HG03520 (cell line): ENCODE measurements at regions not wholly inside any gene's neighbourhood (a gene's known extent, or its start where the extent isn't known, plus 50 kb on each side); places are given as distances from the start of the nearest gene placed in this dataset.
"Not testable (repeated sequence)": the region's sequence is repeated elsewhere in the genome, so short reads cannot be mapped to it uniquely, and the experiment has no call there.

Source experiments
- ATAC-seq: cut with Tn5 transposase; IDR thresholded peaks from one replicate; pipeline ENCODE4 v1.9.1; 2021; ENCODE audit warnings: mild to moderate bottlenecking, moderate library complexity; ENCODE audit not compliant: unreplicated experiment

DNA sequence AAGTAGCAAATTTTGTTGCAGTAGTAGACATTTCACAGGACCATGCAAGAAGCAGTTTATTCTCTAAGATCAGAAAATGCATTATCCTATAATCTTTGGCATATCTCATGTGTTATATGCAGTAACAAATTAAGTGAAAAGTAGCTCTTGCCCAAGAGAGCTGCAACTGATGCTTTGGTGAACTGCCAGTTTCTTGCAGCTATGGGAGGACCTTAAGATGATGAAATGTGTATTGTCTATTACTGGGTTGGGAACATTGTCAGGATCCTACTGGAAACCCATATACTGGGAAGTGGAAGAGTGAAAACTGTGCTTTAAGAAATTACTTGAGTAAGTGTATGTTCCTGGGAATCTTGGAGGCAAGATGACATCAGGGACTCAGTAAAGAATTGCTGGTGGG is 238.8 kb downstream of the DACT1 start:
- no peak for ATAC-seq

DNA sequence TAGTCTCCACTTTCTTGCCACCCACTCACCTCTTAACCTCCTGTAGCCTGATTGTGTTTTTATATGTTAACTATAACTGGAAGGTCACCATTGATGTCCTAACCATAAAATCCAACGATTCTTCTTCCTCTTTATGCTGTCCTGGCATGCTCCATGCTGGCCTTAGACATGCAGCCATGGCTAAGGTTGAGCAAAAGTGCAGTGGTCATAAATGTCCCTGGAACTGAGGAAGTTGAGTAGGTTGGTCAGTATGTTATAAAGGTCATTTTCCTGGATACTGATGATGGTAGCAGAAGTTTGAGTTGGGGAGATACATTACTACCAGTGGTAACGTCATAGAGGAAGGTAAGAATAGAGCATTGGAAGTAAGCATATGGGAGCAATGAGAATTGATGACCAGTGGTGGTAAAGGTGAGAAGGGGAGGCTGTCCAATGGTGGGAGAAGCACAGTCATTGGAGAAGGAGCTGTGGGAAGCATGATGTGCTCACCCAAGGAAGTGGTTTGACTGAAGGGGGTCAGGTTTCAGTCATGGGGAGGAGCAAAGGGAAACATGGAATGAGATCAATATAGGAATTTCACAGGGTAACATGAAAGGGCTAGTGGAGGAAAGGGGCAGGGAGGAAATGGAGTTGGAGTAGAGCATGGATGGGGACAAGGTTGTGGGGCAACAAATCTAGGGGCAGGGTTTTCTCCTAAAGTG is 240.8 kb downstream of the DACT1 start:
- ATAC-seq = no peak

DNA sequence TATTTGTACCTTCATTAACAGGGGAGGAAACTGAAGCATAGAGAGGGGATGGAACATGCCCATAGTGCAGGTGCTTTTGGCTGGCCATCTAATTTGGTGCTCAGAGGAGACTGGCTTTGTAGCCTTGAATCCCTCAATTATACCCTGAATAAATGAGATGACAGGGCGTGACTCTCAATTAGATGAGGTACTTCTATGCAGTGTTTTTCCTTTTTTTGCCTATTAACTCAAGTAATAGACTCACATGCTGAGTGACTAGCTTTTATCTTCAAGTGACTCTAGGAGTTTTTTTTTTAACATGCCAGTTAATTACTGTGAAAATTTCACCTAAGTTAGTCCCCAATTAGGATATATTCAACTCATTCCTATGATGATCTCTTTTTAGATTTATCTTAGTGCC is 243.7 kb downstream of the DACT1 start:
- ATAC-seq = no peak

DNA sequence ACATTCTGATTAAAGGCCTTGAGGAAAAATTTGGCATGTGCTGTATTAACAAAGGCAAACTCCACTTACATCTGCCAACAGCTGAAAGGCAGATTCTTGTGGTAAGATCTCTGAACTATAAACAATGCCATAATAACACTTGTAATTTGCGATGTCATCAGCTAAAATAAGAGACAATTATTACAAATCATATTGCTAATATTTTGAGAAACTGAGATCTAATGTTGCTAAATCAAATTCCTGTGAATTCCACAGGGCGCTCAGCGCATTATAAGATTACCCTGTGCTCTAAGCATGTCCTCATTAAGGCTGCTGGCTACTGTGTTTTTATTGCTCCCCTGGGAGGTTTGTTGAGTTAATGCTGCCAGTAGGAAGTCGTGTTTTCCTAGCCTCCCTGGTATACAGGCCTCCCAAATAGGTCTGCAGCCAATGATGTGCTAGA is 244.8 kb downstream of the DACT1 start:
- no peak for ATAC-seq

DNA sequence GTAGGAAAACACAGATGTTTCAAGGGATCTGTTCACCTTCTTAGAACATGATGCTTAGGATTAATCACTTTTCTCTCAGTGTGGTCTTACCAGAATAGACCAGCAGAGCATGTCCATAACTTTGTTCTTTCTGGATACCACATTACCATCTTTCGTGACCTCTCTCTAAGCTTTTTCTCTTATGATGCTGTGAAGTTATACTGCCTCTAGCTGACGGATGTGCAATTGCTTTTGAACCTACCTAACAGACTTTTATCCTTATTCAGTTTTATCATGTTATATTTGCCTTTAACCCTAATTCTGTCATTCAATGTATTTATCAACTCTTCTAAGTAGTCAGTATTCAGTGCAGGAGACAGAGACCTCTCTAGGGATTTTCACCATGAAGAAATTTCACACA is 246.7 kb downstream of the DACT1 start:
- ATAC-seq = no peak

DNA sequence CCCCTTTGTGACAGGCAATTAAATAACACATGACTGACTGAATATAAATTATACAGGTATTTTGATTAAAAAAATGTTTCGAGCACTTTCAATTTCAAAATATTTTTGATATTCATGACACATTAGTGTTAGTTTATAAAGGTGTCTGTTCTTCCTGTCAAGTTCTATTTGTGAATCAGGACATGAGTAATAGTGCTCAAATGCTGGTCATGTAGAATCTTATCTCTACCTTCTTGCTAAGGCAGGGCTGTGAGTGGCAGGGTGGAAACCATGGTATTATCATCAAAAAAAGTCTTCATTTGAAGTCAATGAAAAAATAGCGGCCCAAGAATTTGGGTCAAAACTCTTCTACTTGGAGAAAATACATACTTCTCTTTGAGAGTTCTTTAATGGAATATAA is 250.2 kb downstream of the DACT1 start:
- ATAC-seq = no peak

DNA sequence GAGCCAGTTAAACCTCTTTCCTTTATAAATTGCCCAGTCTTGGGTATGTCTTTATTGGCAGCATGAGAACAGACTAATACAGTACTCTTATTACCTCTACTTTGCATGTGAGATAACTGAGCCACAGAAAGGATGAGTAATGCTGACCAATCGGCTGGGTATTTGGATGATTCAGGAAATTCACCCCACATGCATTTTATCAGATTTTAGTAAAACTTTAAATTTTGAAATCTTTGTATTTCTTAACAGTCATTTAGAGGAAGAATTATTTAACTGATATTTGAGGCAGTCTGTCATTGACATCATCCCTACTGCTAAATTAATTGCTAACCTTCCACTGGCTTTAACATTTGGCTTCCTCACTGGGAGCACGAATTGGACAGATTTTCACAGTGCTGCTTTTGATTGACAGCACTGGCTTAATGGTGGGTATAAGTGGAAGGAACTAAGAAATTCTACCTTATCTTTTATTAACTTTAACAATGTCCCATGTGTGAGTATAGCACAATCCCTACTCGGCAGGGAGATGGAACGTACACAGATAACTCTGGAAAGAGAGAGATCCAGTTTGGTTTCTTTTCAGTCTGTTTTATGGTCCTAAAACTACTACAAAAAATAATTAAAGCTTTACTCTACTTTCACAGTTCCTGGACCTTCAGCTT is 261.0 kb downstream of the DACT1 start:
- no peak for ATAC-seq

DNA sequence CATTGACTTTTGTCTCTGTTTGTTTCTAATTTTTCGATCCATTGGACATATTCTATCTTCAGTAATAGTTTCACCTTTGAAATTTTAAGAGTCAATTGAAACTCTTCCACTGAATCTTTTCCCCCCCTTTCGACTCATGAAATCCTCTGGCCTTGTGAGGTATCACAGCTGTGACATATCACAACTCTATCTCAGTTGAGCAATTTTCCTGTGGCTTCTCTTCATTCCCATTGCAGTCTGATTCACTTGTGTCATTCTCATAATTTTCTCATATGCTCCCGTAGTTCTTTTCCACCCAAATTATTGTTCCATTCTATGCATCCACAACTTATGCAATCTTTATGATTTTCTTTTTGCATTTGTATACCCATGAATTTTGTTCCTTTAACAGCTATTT is 261.6 kb downstream of the DACT1 start:
- no peak for ATAC-seq

DNA sequence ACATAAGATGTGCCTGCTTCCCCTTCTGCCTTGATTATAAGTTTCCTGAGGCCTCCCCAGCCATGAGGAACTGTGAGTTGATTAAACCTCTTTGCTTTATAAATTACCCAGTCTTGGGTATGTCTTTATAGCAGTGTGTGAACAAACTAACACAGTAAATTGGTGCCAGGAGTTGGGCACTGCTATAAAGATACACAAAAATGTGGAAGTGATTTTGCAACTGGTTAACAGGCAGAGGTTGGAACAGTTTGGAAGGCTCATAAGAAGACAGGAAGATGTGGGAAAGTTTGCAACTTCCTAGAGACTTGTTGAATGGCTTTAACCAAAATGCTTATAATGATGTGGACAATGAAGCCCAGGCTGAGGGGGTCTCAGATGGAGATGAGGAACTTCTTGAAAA is 264.1 kb downstream of the DACT1 start:
- no peak for ATAC-seq

DNA sequence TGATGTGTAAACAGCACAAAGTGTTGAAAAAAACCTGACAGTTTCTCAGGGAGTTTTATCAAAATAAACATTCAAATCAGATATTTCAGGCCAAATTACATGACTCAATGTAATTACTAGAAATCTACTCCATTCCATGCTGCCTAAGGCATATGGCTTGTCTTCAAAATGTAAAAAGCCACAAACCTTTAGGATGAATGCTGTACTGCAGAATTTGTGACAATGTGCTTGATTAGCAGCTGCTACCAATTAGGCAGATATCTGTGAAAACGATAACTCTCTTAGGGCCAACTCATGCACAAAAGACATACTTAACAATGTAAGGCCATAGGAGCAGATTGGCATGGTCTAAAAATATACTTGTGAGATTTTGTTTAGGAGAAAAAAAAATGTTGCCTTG is 267.0 kb downstream of the DACT1 start:
- no peak for ATAC-seq

DNA sequence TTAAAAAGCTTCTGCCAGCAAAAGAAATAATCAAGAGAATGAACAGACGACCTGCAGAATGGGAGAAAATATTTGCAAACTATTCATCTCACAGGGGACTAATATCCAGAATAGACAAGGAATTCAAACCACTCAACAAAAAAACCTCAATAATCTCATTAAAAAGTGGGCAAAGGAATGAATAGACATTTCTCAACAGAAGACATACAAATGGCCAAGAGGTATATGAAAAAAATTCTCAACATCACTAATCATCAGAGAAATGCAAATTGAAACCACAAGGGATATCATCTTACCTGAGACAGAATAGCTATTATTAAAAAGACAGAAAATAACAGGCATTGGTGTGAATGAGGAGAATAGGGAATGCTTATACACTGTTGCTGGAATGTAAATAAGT is 270.0 kb downstream of the DACT1 start:
- ATAC-seq = no peak

DNA sequence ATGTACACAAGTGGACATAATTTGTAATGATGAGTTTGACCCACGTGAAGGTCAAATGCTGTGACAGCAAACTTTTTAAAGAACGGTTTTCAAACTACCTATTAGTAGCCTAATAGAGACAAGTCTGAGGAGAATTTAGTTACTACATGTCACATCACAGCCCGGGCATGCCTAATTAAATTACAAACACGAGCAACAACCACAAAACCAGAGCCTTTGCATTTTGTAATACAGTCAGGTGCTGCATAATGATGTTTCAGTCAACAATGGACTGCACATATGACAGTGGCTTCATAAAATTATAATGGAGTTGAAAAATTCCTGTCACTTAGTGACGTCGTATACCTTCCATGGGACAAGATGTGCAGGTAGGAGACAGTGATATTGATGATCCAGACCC is 274.5 kb downstream of the DACT1 start:
- no peak for ATAC-seq

DNA sequence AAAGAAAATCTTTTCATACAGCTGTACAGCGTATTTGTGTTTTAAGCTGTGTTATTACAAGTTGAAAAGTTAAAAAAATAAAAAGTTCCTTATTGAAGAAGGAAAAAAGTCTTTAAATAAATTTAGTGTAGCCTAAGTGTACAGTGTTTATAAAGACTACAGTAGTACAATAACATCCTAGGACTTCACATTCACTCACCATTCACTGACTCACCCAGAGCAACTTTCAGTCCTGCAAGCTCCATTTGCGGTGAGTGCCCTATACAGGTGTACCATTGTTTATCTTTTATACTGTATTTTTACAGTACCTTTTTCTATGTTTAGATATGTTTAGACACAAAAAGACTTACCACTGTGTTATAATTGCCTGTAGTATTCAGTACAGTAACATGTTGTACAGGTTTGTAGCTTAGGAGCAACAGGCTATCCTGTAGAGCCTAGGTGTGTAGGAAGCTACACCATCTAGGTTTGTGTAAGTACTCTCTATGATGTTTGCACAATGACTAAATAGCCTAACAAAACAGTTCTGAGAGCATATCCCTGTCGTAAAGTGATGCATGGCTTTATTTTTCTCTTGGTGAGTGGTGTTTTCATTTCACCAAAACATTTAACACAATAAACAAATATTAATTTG is 275.2 kb downstream of the DACT1 start:
- no peak for ATAC-seq

DNA sequence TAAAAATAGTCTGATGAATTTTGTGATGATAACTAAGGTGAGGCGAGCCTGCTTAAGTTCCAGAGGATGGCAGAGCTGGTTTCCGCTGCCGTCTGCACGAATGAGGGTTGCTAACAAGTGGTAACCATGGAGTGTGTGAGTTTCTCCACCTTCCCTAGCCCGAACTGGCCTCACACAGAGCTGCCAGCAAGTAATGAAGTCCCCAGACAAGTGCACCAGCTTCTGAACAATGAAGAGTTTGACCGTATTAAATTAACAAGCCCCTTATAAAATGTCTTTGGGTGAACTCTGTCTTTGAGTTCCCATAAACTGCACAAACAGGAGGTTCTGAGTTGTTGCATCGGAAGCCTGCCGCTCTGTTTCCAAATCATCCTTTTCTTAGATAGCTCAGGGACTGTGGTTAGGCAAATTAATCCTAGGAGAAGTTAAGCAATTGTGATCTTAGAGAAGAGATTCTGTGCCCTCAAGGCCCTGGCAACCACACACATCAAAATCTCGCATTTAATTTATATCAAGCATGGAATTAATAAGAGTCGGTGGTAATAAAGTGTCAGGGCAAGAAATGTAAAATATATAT is 274.1 kb upstream of the DAAM1 start:
- no peak for ATAC-seq

DNA sequence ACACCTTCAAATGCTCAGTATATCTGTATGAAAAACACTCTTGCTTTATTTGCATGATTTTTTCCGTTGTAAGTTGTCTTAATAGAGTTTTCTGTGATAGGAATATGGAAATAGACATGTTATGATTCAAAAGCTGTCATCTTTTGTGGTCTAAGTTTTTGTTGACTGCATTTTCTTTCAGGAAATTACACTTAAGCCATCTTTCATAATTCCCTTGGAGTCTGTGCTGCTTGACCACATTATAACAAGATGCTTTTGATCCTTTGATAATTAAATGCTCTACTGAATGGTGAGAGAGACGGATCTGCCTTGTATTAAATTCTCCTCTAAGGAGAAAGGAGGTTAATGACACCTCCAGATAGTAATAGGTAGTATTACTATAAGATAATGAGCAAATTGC is 272.8 kb upstream of the DAAM1 start:
- no peak for ATAC-seq

DNA sequence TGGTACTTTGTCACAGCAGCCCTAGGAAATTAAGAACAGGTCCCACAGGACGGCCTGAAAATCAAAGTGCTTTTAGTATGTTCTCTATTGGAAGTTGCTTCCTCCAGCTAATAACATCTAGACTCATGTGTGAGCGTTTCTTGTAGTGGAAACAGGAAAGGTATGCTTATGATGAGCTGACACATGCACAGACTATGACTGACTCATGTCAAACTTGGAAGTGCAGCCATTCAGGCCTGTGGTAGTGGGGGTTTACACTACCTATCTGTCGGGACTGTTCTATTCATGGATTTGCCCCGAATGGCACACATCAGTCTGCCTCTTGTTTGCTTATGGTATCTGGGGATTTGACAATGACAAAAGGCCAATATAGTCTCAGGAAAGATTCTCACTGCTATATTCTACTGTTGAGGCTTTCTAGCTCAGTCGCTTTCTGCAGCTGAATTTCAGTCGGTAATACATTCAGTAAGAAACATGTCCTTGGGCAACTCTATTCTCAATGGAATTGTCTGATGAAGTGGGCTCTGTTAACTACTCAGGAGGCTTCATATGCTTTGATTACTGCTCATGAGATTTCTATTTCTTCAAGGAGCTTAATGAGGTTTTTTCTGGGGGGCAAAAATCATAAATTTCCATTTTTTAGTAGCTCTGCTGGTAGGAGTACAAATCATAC is 270.3 kb upstream of the DAAM1 start:
- ATAC-seq = no peak

DNA sequence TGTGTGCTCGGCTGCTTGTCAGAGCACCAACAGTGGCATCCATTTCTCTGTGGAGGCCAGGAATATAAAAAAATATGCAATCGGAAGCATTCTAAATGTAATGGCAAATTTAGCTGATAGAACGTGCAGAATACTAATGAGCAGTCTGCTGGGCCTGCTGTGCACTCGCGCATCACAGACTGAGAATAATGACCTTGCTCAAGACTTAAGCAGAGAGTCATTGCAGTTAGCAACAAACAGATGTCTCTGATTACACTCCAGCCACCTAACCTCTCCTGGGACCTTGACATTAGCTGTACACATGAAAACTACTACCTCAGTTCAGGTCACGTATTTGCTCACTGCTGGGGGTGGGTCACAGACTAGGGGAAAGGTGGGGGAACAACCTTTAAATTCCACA is 269.2 kb upstream of the DAAM1 start:
- ATAC-seq = no peak

DNA sequence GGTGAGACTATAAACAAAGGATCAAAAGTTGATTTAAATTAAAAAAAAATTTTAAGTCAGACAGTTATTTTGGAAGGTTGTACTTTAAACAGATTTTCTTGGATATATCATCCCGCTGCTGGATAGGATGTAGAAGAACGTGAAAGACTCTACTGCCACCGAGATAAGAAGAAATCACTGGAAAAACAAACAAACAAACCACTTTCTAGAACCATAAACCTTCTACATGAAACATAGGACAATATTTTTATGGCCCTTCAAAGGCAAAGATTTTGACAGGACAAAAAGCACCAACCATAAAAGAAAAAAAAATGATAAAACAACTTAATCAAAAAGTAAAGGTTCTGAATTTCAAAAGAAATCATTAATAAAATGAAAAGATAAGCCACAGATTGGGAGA is 268.2 kb upstream of the DAAM1 start:
- no peak for ATAC-seq

DNA sequence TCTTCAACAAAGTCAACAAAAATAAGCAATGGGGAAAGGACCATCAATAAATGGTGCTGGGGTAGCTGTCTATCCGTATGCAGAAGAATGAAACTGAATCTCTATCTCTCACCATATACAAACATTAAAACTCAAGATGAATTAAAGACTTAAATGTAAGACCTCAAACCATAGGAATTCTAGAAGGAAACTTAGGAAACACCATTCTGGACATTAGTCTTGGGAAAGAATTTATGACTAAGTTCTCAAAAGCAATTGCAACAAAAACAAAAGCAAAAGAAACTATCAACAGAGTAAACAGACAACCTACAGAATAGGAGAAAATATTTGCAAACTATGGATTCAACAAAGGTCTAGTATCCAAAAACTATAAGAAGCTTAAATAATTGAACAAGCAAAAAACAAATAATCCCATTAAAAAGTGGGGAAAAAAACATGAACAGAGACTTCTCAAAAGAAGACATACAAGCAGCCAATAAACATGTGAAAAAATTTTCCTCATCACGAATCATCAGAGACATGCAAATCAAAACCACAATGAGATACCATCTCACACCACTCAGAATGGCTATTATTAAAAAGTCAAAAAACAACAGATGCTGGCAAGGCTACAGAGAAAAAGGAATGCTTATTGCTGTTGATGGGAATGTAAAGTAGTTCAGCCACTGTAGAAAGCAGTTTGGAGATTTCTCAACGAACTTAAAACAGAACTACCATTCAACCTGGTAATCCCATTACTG is 266.1 kb upstream of the DAAM1 start:
- not testable (repeated sequence) for ATAC-seq

DNA sequence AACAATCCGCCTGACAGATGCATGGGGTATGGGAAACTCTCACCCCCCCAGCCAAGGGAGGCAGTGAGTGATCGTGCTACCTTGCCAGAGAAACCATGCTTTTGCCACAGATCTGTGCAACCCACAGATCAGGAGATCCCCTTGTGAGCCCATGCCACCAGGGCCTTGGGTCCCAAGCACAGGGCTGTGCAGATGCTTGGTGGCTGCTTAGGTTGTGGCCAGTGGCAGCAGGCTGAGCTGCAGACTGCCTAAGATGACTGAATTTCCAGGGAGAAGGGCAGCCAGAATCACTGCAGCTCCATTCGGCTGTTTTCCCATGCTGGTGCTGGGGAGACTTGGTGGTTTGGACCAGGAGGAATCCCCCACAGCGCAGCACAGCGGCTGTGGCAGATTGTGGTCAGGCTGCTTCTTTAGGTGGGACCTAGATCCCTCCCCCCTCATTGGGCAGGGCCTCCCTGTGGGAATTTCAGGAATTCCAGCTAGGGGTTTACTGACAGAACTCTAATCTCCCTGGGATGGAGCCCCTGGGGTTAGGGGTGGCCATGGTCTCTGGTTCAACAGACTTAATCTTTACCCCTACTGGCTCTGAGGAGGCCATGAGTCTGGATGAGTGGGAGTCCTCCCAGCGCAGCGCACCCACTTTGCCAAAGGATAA is 264.6 kb upstream of the DAAM1 start:
- no peak for ATAC-seq
